ENCODE measurements at regions not wholly inside any gene's neighbourhood (a gene's known extent, or its start where the extent isn't known, plus 50 kb on each side); places are given as distances from the start of the nearest gene placed in this dataset.

GRCh38 chr3:6189384-6189783 is 671.5 kb upstream of the GRM7 start:
- Histone ChIP-seq H3K4me3 (no peak overlapping the region), H3K4me1 (no peaks in the 10 kb centered on the region), H3K27me3 (replicated peaks in 1 of 7) (no peaks in the 10 kb centered on the region), H3K36me3 (no peaks in the 10 kb centered on the region), H3K27ac (no peak overlapping the region), H3K9me3 (peaks cover 0 to 9% (median 4%) of the 10 kb centered on the region in 8 donors)
- TF ChIP-seq, protein P1, sequence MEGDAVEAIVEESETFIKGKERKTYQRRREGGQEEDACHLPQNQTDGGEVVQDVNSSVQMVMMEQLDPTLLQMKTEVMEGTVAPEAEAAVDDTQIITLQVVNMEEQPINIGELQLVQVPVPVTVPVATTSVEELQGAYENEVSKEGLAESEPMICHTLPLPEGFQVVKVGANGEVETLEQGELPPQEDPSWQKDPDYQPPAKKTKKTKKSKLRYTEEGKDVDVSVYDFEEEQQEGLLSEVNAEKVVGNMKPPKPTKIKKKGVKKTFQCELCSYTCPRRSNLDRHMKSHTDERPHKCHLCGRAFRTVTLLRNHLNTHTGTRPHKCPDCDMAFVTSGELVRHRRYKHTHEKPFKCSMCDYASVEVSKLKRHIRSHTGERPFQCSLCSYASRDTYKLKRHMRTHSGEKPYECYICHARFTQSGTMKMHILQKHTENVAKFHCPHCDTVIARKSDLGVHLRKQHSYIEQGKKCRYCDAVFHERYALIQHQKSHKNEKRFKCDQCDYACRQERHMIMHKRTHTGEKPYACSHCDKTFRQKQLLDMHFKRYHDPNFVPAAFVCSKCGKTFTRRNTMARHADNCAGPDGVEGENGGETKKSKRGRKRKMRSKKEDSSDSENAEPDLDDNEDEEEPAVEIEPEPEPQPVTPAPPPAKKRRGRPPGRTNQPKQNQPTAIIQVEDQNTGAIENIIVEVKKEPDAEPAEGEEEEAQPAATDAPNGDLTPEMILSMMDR (IDR thresholded peaks at IDR 0.05 in 8 of 11, conservative IDR thresholded peaks at IDR 0.05 in 3 of 11): no peak
- TF ChIP-seq POLR2A (IDR thresholded peaks at IDR 0.05) (no peak), POLR2AphosphoS5 (IDR thresholded peaks at IDR 0.05) (no peak)
- DNase-seq: no peak
- intact Hi-C loops (cut with DNase I; ENCODE audit: low total_unique reads): no loop called here
- WGBS, 5 donors: 91 to 100% (median 95%) methylated on average over 1 of the region's 1 CpG

GRCh38 chr3:6204891-6205290 is 656.0 kb upstream of the GRM7 start:
- Histone ChIP-seq H3K4me1 (no peaks in the 10 kb centered on the region), H3K4me3 (no peak overlapping the region), H3K9me3 (no peaks in the 10 kb centered on the region), H3K27ac (no peak overlapping the region), H3K36me3 (no peaks in the 10 kb centered on the region), H3K27me3 (replicated peaks in 1 of 7) (no peaks in the 10 kb centered on the region)
- no peak for DNase-seq
- intact Hi-C loops (cut with DNase I; ENCODE audit: low total_unique reads): no loop called here
- TF ChIP-seq, protein P1 (IDR thresholded peaks at IDR 0.05 in 8 of 11, conservative IDR thresholded peaks at IDR 0.05 in 3 of 11): peak in 5 of 11 experiments; percentile 14 to 45 (median 36)
- TF ChIP-seq POLR2AphosphoS5 (IDR thresholded peaks at IDR 0.05) (no peak), POLR2A (IDR thresholded peaks at IDR 0.05) (no peak)
- WGBS, 5 donors: 25 to 33% (median 27%) methylated on average over 1 of the region's 1 CpG

DNA sequence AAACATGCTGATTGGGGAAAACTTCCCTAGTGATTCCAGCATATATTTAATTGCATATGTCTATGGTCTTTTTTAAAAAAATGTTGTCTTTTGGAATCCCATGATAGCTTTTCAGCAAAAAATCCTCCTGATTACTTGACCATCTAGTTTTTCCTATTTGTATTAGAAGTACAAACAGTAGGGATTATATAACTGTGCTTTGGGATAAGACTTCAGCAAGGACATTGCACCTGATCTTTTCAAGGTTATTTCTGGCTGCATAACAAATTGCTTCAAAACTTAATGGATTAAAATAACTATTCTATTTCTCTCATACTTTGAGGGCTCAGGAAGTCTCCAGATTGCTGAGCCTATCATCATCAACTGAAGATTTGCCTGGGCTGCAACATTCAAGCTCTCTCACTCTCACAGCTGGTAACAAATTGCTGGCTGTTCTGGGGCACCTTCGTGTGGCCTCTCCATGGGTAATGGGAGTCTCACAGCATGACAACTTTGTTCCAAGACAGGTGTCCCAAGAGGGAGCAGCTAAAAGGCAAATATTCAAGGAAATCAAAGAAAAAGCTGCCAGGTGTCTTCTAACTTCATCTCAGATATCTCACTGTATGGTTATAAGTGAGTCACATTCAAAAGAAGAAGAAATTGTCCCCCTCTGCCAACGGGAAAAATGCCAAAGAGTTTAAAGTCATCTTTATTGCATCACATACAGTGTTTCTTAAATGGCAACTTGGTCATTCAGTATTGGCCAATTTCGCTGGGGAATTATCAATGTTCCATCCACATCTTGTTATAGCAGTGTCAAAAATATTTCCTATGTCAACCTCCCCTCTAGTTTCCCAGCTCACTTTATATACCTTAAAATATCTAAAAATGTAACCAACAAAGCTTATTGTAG is 644.5 kb upstream of the GRM7 start:
- Histone ChIP-seq H3K9me3 (no peaks in the 10 kb centered on the region), H3K27me3 (replicated peaks in 1 of 7) (no peaks in the 10 kb centered on the region), H3K4me1 (peaks cover 0 to 10% (median 8%) of the 10 kb centered on the region in 6 donors), H3K36me3 (no peaks in the 10 kb centered on the region), H3K27ac (no peak overlapping the region), H3K4me3 (no peak overlapping the region)
- WGBS, 5 donors: 43 to 73% (median 50%) methylated on average over 3 of the region's 3 CpGs
- no peak for DNase-seq
- TF ChIP-seq POLR2A (IDR thresholded peaks at IDR 0.05) (no peak), POLR2AphosphoS5 (IDR thresholded peaks at IDR 0.05) (no peak)
- TF ChIP-seq, protein P1 (IDR thresholded peaks at IDR 0.05 in 8 of 11, conservative IDR thresholded peaks at IDR 0.05 in 3 of 11): no peak
- intact Hi-C loops (cut with DNase I; ENCODE audit: low total_unique reads): no loop called here

- WGBS, 5 donors: 17 to 42% (median 20%) methylated on average over 2 of the region's 2 CpGs
- DNase-seq: no peak
- H3K27me3 ChIP-seq (replicated peaks in 1 of 7): no peaks in the 10 kb centered on the region
- intact Hi-C loops (cut with DNase I; ENCODE audit: low total_unique reads): no loop called here
- H3K4me3 ChIP-seq: no peak overlapping the region
- peaks cover 0 to 10% (median 8%) of the 10 kb centered on the region in 6 donors for H3K4me1 ChIP-seq
- H3K27ac ChIP-seq: no peak overlapping the region
- TF ChIP-seq, protein P1 (IDR thresholded peaks at IDR 0.05 in 8 of 11, conservative IDR thresholded peaks at IDR 0.05 in 3 of 11): no peak
- TF ChIP-seq POLR2AphosphoS5 (IDR thresholded peaks at IDR 0.05) (no peak), POLR2A (IDR thresholded peaks at IDR 0.05) (no peak)
- no peaks in the 10 kb centered on the region for H3K9me3 ChIP-seq
- no peaks in the 10 kb centered on the region for H3K36me3 ChIP-seq
Measured at GRCh38 chr3:6220447-6220846, 640.5 kb upstream of the GRM7 start.

Measured in spleen (tissue), 11 donors.